Fibroblast of upper back skin (primary cell): ENCODE measurements at regions not wholly inside any gene's neighbourhood (a gene's known extent, or its start where the extent isn't known, plus 50 kb on each side); places are given as distances from the start of the nearest gene placed in this dataset.
A peak's percentile ranks its signal among the peaks of the same experiment; 100 is the strongest.
"Not testable (repeated sequence)": the region's sequence is repeated elsewhere in the genome, so short reads cannot be mapped to it uniquely, and the experiment has no call there.

ENCODE experiments used
- DNase-seq: peaks from one replicate; pipeline ENCODE4 v3.0.0-alpha.2; 2013

GRCh38 chr2:118374974-118375755, 286.9 kb downstream of the INSIG2 start:
- peak; percentile 44 for DNase-seq

GRCh38 chr2:118372886-118373830, 284.9 kb downstream of the INSIG2 start:
- no peak for DNase-seq

GRCh38 chr2:118371515-118371914, 283.2 kb downstream of the INSIG2 start:
- peak; percentile 80 for DNase-seq

GRCh38 chr2:118369521-118369920, 281.2 kb downstream of the INSIG2 start:
- DNase-seq, result not testable (repeated sequence)

- no peak for DNase-seq
Observed at GRCh38 chr2:118363604-118364003, 275.3 kb downstream of the INSIG2 start.

GRCh38 chr2:118356051-118356450, 267.8 kb downstream of the INSIG2 start:
- no peak for DNase-seq

GRCh38 chr2:118351796-118352195, 263.5 kb downstream of the INSIG2 start:
- DNase-seq, result peak; percentile 51

GRCh38 chr2:118350621-118351020, 262.4 kb downstream of the INSIG2 start:
- DNase-seq, result peak; percentile 25

- DNase-seq, result no peak
Observed at GRCh38 chr2:118349365-118349764, 261.1 kb downstream of the INSIG2 start.

GRCh38 chr2:118348380-118349034, 260.2 kb downstream of the INSIG2 start:
- DNase-seq, result no peak

GRCh38 chr2:118345465-118345864, 257.2 kb downstream of the INSIG2 start:
- DNase-seq, result no peak

GRCh38 chr2:118340103-118340502, 251.8 kb downstream of the INSIG2 start:
- no peak for DNase-seq

GRCh38 chr2:118339386-118339785, 251.1 kb downstream of the INSIG2 start:
- DNase-seq, result no peak

GRCh38 chr2:118333664-118334063, 245.4 kb downstream of the INSIG2 start:
- DNase-seq, result no peak

- DNase-seq, result no peak
Observed at GRCh38 chr2:118325321-118325955, 237.2 kb downstream of the INSIG2 start.

- peak; percentile 64 for DNase-seq
Observed at GRCh38 chr2:118322406-118322805, 234.1 kb downstream of the INSIG2 start.

GRCh38 chr2:118321432-118322105, 233.3 kb downstream of the INSIG2 start:
- DNase-seq, result peak; percentile 52

GRCh38 chr2:118320658-118321057, 232.4 kb downstream of the INSIG2 start:
- DNase-seq, result no peak

- DNase-seq, result no peak
Observed at GRCh38 chr2:118320196-118320595, 231.9 kb downstream of the INSIG2 start.

GRCh38 chr2:118319271-118319684, 231.0 kb downstream of the INSIG2 start:
- DNase-seq, result no peak

- DNase-seq, result no peak
Observed at GRCh38 chr2:118315606-118316005, 227.3 kb downstream of the INSIG2 start.
